Vagina (tissue), 2 donors: ENCODE measurements at regions not wholly inside any gene's neighbourhood (a gene's known extent, or its start where the extent isn't known, plus 50 kb on each side); places are given as distances from the start of the nearest gene placed in this dataset.

Experiments used
- POLR2AphosphoS5 ChIP-seq, 2 donors: sonication (generic); formaldehyde crosslinking; IDR thresholded peaks; one replicate each; pipeline ENCODE4 v1.9.0; 2017; ENCODE audit warnings: antibody characterized with exemption in 2 of 2, mild to moderate bottlenecking in 2 of 2, low read depth in 1 of 2; ENCODE audit not compliant: insufficient read depth in 1 of 2
- TF ChIP-seq, protein P1 (sequence below), 3 experiments: fragments of 450-650 bp in 2 of 3; fragments of 200-600 bp in 1 of 3; sonication (generic) in 1 of 3; IDR thresholded peaks; one replicate each; pipeline ENCODE4 v1.5.1; 2017 to 2019; ENCODE audit warnings: antibody characterized with exemption in 3 of 3, mild to moderate bottlenecking in 2 of 3, moderate library complexity in 2 of 3

DNA sequence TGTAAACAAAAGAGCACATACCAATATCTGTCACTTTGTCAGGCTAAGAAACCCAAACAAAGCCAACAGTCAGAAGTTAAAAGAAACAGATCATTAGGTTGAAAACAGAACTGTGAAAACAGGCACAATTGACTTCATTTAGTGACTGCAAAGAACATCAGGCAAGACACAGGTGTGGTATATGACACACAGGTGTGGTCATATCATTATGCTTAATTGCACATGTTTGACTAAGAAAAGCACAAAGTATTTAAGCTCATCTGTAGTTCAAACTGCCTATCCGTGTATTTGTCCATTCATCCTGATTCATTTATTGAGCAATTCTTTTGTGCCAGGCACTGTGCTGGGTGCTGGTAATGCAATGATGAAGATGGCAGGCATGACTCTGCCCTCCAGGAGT lies 150.7 kb downstream of the DEFB131A start:
- TF ChIP-seq, protein P1, sequence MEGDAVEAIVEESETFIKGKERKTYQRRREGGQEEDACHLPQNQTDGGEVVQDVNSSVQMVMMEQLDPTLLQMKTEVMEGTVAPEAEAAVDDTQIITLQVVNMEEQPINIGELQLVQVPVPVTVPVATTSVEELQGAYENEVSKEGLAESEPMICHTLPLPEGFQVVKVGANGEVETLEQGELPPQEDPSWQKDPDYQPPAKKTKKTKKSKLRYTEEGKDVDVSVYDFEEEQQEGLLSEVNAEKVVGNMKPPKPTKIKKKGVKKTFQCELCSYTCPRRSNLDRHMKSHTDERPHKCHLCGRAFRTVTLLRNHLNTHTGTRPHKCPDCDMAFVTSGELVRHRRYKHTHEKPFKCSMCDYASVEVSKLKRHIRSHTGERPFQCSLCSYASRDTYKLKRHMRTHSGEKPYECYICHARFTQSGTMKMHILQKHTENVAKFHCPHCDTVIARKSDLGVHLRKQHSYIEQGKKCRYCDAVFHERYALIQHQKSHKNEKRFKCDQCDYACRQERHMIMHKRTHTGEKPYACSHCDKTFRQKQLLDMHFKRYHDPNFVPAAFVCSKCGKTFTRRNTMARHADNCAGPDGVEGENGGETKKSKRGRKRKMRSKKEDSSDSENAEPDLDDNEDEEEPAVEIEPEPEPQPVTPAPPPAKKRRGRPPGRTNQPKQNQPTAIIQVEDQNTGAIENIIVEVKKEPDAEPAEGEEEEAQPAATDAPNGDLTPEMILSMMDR (IDR thresholded peaks at IDR 0.05): no peak
- TF ChIP-seq POLR2AphosphoS5 (IDR thresholded peaks at IDR 0.05; ENCODE audit: insufficient read depth in 1 of 2, low read depth in 1 of 2): no peak
